Neural crest cell (in vitro differentiated cells): ENCODE measurements at regions not wholly inside any gene's neighbourhood (a gene's known extent, or its start where the extent isn't known, plus 50 kb on each side); places are given as distances from the start of the nearest gene placed in this dataset.
"Not testable (repeated sequence)": the region's sequence is repeated elsewhere in the genome, so short reads cannot be mapped to it uniquely, and the experiment has no call there.

Experiments
- DNase-seq: peaks from one replicate; pipeline ENCODE4 v3.0.0; 2021; ENCODE audit warnings: low read depth, mixed read lengths, low spot score
- H3K27ac Mint-ChIP-seq: one replicate; pipeline ENCODE4 v1.8.0; 2021; ENCODE audit warnings: mild to moderate bottlenecking, mixed read lengths; ENCODE audit not compliant: unreplicated experiment
- H3K27me3 Mint-ChIP-seq: 2 replicates; pipeline ENCODE4 v1.8.0; 2021; ENCODE audit warnings: low read depth, mild to moderate bottlenecking, mixed read lengths
- H3K36me3 Mint-ChIP-seq: 2 replicates; pipeline ENCODE4 v1.8.0; 2021; ENCODE audit warnings: low read depth, mild to moderate bottlenecking, mixed read lengths
- H3K4me1 Mint-ChIP-seq: 2 replicates; pipeline ENCODE4 v1.8.0; 2021; ENCODE audit warnings: mixed read lengths
- H3K4me3 Mint-ChIP-seq: one replicate; pipeline ENCODE4 v1.8.0; 2021; ENCODE audit warnings: mild to moderate bottlenecking, mixed read lengths
- H3K9me3 Mint-ChIP-seq: 2 replicates; pipeline ENCODE4 v1.8.0; 2021; ENCODE audit warnings: mixed read lengths
- TF ChIP-seq, protein P1 (sequence below): fragments of 200-600 bp; sonication (generic); conservative IDR thresholded peaks from 2 replicates; pipeline ENCODE4 v1.5.0; 2021; ENCODE audit warnings: antibody characterized with exemption, mild to moderate bottlenecking

DNA sequence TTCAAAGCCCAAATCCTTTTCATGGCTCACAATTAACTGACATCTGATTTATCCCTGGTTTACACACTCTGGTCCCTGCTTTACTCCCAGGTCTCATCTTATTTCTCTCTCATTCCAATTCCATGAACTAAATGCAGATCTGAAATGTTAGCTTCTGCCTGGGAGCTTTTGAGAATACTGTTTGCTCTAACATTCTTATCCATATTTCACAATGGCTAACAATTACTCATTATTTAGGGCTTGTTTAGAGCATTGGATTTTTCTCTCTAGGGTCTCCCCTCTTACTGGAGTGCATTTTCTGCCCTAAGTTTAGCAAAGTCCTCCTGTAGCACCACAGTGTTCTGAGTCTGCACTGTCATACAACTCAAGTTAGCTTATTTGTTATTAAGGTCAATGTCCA, 121.5 kb upstream of the HCRTR2 start:
- H3K4me1 Mint-ChIP-seq: no peaks in the 10 kb centered on the region
- TF ChIP-seq, protein P1, sequence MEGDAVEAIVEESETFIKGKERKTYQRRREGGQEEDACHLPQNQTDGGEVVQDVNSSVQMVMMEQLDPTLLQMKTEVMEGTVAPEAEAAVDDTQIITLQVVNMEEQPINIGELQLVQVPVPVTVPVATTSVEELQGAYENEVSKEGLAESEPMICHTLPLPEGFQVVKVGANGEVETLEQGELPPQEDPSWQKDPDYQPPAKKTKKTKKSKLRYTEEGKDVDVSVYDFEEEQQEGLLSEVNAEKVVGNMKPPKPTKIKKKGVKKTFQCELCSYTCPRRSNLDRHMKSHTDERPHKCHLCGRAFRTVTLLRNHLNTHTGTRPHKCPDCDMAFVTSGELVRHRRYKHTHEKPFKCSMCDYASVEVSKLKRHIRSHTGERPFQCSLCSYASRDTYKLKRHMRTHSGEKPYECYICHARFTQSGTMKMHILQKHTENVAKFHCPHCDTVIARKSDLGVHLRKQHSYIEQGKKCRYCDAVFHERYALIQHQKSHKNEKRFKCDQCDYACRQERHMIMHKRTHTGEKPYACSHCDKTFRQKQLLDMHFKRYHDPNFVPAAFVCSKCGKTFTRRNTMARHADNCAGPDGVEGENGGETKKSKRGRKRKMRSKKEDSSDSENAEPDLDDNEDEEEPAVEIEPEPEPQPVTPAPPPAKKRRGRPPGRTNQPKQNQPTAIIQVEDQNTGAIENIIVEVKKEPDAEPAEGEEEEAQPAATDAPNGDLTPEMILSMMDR: no peak

GRCh38 chr6:55058682-55059081, 115.6 kb upstream of the HCRTR2 start:
- TF ChIP-seq, protein P1: no peak
- H3K9me3 Mint-ChIP-seq: peaks cover 18% of the 10 kb centered on the region
- H3K4me1 Mint-ChIP-seq: no peaks in the 10 kb centered on the region
- no peak overlapping the region for H3K27ac Mint-ChIP-seq
- no peaks in the 10 kb centered on the region for H3K36me3 Mint-ChIP-seq
- DNase-seq: no peak
- H3K27me3 Mint-ChIP-seq: no peaks in the 10 kb centered on the region
- H3K4me3 Mint-ChIP-seq: no peak overlapping the region

More for the DNA sequence above, 121.5 kb upstream of the HCRTR2 start:
- peaks cover 9% of the 10 kb centered on the region for H3K9me3 Mint-ChIP-seq
- no peaks in the 10 kb centered on the region for H3K27me3 Mint-ChIP-seq
- DNase-seq: no peak
- H3K36me3 Mint-ChIP-seq: no peaks in the 10 kb centered on the region
- H3K4me3 Mint-ChIP-seq: no peak overlapping the region
- no peak overlapping the region for H3K27ac Mint-ChIP-seq

DNA sequence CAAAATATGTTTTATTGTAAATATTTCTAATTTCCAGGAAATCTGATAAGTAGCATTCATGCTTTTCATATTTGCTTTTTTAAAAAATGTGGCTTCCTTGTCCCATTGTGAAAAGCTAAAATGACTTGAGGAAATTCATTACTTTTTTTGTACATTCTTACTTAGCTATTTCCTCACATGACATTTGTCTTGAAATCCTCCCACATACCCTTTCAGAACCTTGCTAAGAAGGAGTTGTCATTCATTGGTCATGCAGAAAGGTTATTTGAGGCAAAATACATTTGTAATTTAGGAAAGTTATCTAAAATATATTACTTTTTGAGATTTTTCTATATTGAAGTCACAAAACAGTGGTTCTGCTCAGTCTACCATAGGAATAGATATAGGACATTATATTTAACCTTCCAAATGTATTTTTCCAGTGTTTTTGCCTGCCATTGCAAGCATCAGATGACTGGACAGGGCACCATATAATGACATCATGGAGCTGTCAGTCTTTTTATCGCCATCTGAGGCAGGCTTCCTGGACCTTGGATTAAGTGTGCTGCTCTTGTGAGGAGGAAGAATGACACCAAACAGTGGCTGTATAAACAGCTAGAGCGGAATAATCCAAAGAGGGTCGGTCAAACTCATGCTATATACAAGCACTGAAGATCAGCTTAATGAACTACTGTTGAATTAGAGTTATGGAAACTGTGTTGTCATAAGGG, 109.4 kb upstream of the HCRTR2 start:
- H3K27me3 Mint-ChIP-seq: no peaks in the 10 kb centered on the region
- no peak overlapping the region for H3K4me3 Mint-ChIP-seq
- no peak overlapping the region for H3K27ac Mint-ChIP-seq
- H3K4me1 Mint-ChIP-seq: no peaks in the 10 kb centered on the region
- peaks cover 1% of the 10 kb centered on the region for H3K9me3 Mint-ChIP-seq
- TF ChIP-seq, protein P1: no peak
- no peak for DNase-seq
- H3K36me3 Mint-ChIP-seq: no peaks in the 10 kb centered on the region

DNA sequence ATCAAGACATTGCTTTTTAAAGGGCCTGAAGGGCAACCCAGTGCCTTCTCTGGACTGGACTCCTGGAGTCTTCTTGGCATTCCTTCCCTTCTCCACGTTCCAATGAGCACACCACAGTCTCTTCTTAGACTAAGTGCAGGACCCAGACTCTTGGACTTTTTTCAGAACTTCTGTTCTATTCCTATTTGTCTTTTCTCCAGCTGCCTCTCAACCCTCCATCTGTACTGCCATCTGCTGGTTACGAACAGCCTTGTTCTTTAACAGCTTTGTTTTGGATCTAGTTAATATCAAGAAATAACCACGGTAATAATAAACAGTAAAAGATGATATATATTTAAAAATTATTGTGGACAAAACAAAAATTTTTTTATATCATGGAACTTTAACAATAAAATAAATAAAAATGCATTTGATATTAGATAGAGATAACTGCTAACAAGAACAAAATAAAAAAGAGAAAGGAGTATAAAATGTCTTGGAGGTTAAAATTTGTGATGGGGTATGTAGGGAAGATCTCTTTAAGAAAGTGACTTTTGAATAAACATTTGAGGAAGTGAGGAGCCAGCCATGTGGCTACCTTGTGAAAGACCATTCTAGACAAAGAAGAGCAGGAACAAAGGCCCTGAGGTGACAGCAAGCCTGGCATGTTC, 105.1 kb upstream of the HCRTR2 start:
- Mint-ChIP-seq H3K9me3 (no peaks in the 10 kb centered on the region), H3K27me3 (no peaks in the 10 kb centered on the region), H3K4me3 (no peak overlapping the region), H3K27ac (no peak overlapping the region), H3K36me3 (no peaks in the 10 kb centered on the region), H3K4me1 (no peaks in the 10 kb centered on the region)
- TF ChIP-seq, protein P1: peak; percentile 88
- peak; percentile 26 for DNase-seq

GRCh38 chr6:55082021-55082420, 92.3 kb upstream of the HCRTR2 start:
- Mint-ChIP-seq H3K4me3 (no peak overlapping the region), H3K4me1 (no peaks in the 10 kb centered on the region), H3K9me3 (peaks cover 6% of the 10 kb centered on the region), H3K27ac (no peak overlapping the region), H3K27me3 (no peaks in the 10 kb centered on the region), H3K36me3 (no peaks in the 10 kb centered on the region)
- TF ChIP-seq, protein P1: no peak
- no peak for DNase-seq

DNA sequence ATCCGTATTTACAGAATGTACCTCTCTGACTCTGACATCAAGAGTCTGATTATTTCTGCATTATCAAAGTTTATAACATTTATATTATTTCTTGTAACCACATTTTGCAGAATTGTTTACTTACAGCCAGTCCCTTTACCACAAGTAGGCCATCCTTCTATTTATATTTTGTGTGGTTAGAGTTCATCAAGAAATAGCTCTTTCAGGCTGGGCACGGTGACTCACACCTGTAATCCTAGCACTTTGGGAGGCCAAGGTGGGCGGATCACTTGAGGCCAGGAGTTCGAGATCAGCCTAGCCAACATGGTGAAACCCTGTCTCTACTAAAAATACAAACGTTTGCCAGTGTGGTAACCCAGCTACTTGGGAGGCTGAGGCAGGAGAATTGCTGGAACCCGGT, 86.3 kb upstream of the HCRTR2 start:
- H3K27me3 Mint-ChIP-seq, H3K4me1 Mint-ChIP-seq, H3K4me3 Mint-ChIP-seq, H3K27ac Mint-ChIP-seq, DNase-seq, H3K36me3 Mint-ChIP-seq: not testable (repeated sequence)
- H3K9me3 Mint-ChIP-seq: peaks cover 15% of the 10 kb centered on the region
